Endothelial cell of umbilical vein (primary cell): ENCODE measurements at regions not wholly inside any gene's neighbourhood (a gene's known extent, or its start where the extent isn't known, plus 50 kb on each side); places are given as distances from the start of the nearest gene placed in this dataset.

Experiments
- BruUV-seq: library from RNA; stranded (reverse); fragments of 400-500 nt; replicated peaks from 2 replicates; lab custom pipeline; 2021; lab: Mats Ljungman, UMichigan
- CTCF ChIA-PET: fragments of 300-600, 350-600 bp; sonication (Branson Sonifier 250); formaldehyde crosslinking; loops from one replicate; lab custom pipeline; 2021; ENCODE audit warnings: antibody characterized with exemption, inconsistent platforms; lab: Charles Lee
- POLR2A ChIA-PET: fragments of 300-600, 350-600 bp; sonication (Branson Sonifier 250); formaldehyde crosslinking; loops from one replicate; lab custom pipeline; 2021; ENCODE audit warnings: antibody characterized with exemption, inconsistent platforms; lab: Charles Lee
- DNase-seq: peaks from one replicate; pipeline ENCODE4 v3.0.0-alpha.2; 2011; ENCODE audit warnings: low read depth, low spot score
- FAIRE-seq: peaks from 2 replicates; lab custom pipeline; 2011; peaks lifted over from hg19 to GRCh38; lab: Jason Lieb, UNC
- H2AFZ ChIP-seq: 2 replicates; pipeline ENCODE4 v1.6.0; 2012; ENCODE audit warnings: low read depth, low read length, control low read depth, inconsistent platforms
- H3K27ac ChIP-seq: 2 replicates; pipeline ENCODE4 v1.5.1; 2011; ENCODE audit warnings: low read depth, mild to moderate bottlenecking, control low read depth, low read length, moderate library complexity; ENCODE audit not compliant: insufficient read depth
- H3K27me3 ChIP-seq, 2 experiments: 2 replicates each; pipeline versions ENCODE4 v1.6.0 to v1.6.1; 2011; ENCODE audit warnings: low read length in 2 of 2, mixed read lengths in 1 of 2; ENCODE audit not compliant: control insufficient read depth in 2 of 2, insufficient read depth in 2 of 2
- H3K36me3 ChIP-seq, 2 experiments: 2 replicates in 1 of 2; 3 replicates in 1 of 2; pipeline ENCODE4 v1.5.1; 2011; ENCODE audit warnings: low read length in 2 of 2, mild to moderate bottlenecking in 1 of 2, moderate library complexity in 1 of 2; ENCODE audit not compliant: control insufficient read depth in 2 of 2, insufficient read depth in 2 of 2; ENCODE audit errors: extremely low read depth in 1 of 2
- H3K4me1 ChIP-seq: 3 replicates; pipeline ENCODE4 v1.5.1; 2011; ENCODE audit warnings: mild to moderate bottlenecking, low read length; ENCODE audit not compliant: control insufficient read depth, insufficient read depth; ENCODE audit errors: extremely low read depth
- H3K4me2 ChIP-seq: 2 replicates; pipeline ENCODE4 v1.6.1; 2011; ENCODE audit warnings: low read length, control low read depth, mixed read lengths; ENCODE audit not compliant: insufficient read depth
- H3K4me3 ChIP-seq, 3 experiments: fragments of 200-600 bp in 1 of 3; sonication (generic), shearing (Covaris generic) in 1 of 3; replicated peaks in 1 of 3; 2 replicates each; pipeline ENCODE4 v1.5.1; 2011 to 2016; ENCODE audit warnings: control low read depth in 3 of 3, low read length in 3 of 3, mild to moderate bottlenecking in 2 of 3, inconsistent platforms in 1 of 3, low read depth in 1 of 3, moderate library complexity in 1 of 3; ENCODE audit not compliant: insufficient read depth in 1 of 3
- H3K79me2 ChIP-seq: 2 replicates; pipeline ENCODE4 v1.6.0; 2012; ENCODE audit warnings: low read length, inconsistent platforms; ENCODE audit not compliant: control insufficient read depth, insufficient read depth
- H3K9ac ChIP-seq: replicated peaks from 2 replicates; pipeline ENCODE3; 2011; ENCODE audit warnings: low read length, control low read depth; ENCODE audit not compliant: insufficient read depth; ENCODE audit errors: extremely low read depth
- H3K9me1 ChIP-seq: replicated peaks from 3 replicates; pipeline ENCODE4 v1.6.0; 2011; ENCODE audit warnings: mild to moderate bottlenecking, low read length; ENCODE audit not compliant: control insufficient read depth, insufficient read depth; ENCODE audit errors: extremely low read depth
- H3K9me3 ChIP-seq: replicated peaks from 2 replicates; pipeline ENCODE4 v1.5.1; 2012; ENCODE audit warnings: low read length, inconsistent platforms; ENCODE audit not compliant: control insufficient read depth, insufficient read depth
- H4K20me1 ChIP-seq: replicated peaks from 2 replicates; pipeline ENCODE3; 2011; ENCODE audit warnings: mild to moderate bottlenecking, low read length; ENCODE audit not compliant: control insufficient read depth, insufficient read depth; ENCODE audit errors: extremely low read depth
- EZH2 ChIP-seq: IDR thresholded peaks from 2 replicates; pipeline ENCODE4 v1.6.1; 2012; ENCODE audit warnings: borderline replicate concordance, low read depth, mild to moderate bottlenecking, moderate library complexity, low read length, inconsistent platforms; ENCODE audit not compliant: severe bottlenecking
- FOS ChIP-seq: IDR thresholded peaks from 2 replicates; pipeline ENCODE4 v1.6.1; 2011; ENCODE audit warnings: mild to moderate bottlenecking, low read length, moderate library complexity, borderline replicate concordance; ENCODE audit not compliant: insufficient read depth
- GATA2 ChIP-seq: IDR thresholded peaks from 2 replicates; pipeline ENCODE4 v1.7.0; 2011; ENCODE audit warnings: low read depth, mild to moderate bottlenecking, moderate library complexity, mixed read lengths, low read length; ENCODE audit not compliant: insufficient read length, insufficient read depth
- JUN ChIP-seq: IDR thresholded peaks from 2 replicates; pipeline ENCODE4 v1.6.1; 2011; ENCODE audit warnings: borderline replicate concordance, low read depth; ENCODE audit not compliant: insufficient read length, insufficient read depth
- MYC ChIP-seq: IDR thresholded peaks from one replicate; pipeline ENCODE4 v1.6.1; 2011; ENCODE audit warnings: mild to moderate bottlenecking, low read depth, low read length
- POLR2A ChIP-seq: IDR thresholded peaks from 2 replicates; pipeline ENCODE4 v1.6.1; 2012; ENCODE audit warnings: low read depth, mild to moderate bottlenecking, control low read depth, low read length
- POLR2AphosphoS5 ChIP-seq: IDR thresholded peaks from 2 replicates; pipeline ENCODE4 v1.6.1; 2012; ENCODE audit warnings: low read depth, mild to moderate bottlenecking, control low read depth, low read length, moderate library complexity; ENCODE audit not compliant: insufficient read depth
- dilution Hi-C: fragments of 300-500 bp; cut with MboI; formaldehyde crosslinking; loops from one replicate; pipeline ENCODE4 v1.15.0; 2019; ENCODE audit warnings: low sequenced_read_pairs; ENCODE audit not compliant: extremely low pct_ligation_motif_present
- intact Hi-C: fragments of 100-400 bp; cut with micrococcal nuclease; formaldehyde crosslinking; loops from one replicate; pipeline ENCODE4 v1.10.0; 2022
- TF ChIP-seq, protein P1 (sequence below), 2 donors: IDR thresholded peaks; 1 replicate in 1 of 2; 2 replicates in 1 of 2; pipeline ENCODE4 v1.5.1; 2011; ENCODE audit warnings: low read length in 2 of 2, mild to moderate bottlenecking in 2 of 2, moderate library complexity in 2 of 2, control low read depth in 1 of 2, inconsistent platforms in 1 of 2, low read depth in 1 of 2; ENCODE audit not compliant: insufficient read depth in 1 of 2; ENCODE audit errors: extremely low read depth in 1 of 2
- TF ChIP-seq, protein P2 (sequence below): IDR thresholded peaks from 2 replicates; pipeline ENCODE4 v1.6.1; 2011; ENCODE audit not compliant: insufficient read depth, insufficient read length

GRCh38 chr16:65994291-65994690 is 372.2 kb upstream of the CDH5 start:
- H3K9ac ChIP-seq: no peak overlapping the region
- no peaks in the 10 kb centered on the region for H3K36me3 ChIP-seq
- POLR2A ChIA-PET: no interaction called here
- no peak overlapping the region for H3K4me3 ChIP-seq
- dilution Hi-C loops (no loop called here), intact Hi-C loops (no loop called here)
- FAIRE-seq: no peak
- H3K9me1 ChIP-seq: no peaks in the 10 kb centered on the region
- no peak overlapping the region for H3K27ac ChIP-seq
- CTCF ChIA-PET: no interaction called here
- no peaks in the 10 kb centered on the region for H3K27me3 ChIP-seq
- no peaks in the 10 kb centered on the region for H3K79me2 ChIP-seq
- no peaks in the 10 kb centered on the region for H3K4me1 ChIP-seq
- TF ChIP-seq JUN: no peak
- TF ChIP-seq, protein P1, sequence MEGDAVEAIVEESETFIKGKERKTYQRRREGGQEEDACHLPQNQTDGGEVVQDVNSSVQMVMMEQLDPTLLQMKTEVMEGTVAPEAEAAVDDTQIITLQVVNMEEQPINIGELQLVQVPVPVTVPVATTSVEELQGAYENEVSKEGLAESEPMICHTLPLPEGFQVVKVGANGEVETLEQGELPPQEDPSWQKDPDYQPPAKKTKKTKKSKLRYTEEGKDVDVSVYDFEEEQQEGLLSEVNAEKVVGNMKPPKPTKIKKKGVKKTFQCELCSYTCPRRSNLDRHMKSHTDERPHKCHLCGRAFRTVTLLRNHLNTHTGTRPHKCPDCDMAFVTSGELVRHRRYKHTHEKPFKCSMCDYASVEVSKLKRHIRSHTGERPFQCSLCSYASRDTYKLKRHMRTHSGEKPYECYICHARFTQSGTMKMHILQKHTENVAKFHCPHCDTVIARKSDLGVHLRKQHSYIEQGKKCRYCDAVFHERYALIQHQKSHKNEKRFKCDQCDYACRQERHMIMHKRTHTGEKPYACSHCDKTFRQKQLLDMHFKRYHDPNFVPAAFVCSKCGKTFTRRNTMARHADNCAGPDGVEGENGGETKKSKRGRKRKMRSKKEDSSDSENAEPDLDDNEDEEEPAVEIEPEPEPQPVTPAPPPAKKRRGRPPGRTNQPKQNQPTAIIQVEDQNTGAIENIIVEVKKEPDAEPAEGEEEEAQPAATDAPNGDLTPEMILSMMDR (IDR thresholded peaks at IDR 0.05; ENCODE audit: extremely low read depth in 1 of 2, insufficient read depth in 1 of 2, low read depth in 1 of 2, low read length in 2 of 2): no peak
- no peak for TF ChIP-seq POLR2A
- TF ChIP-seq EZH2: no peak
- TF ChIP-seq GATA2: no peak
- no TSS peak for BruUV-seq
- H3K9me3 ChIP-seq: no peaks in the 10 kb centered on the region
- no peak for DNase-seq
- H2AFZ ChIP-seq: no peak overlapping the region
- no peak overlapping the region for H3K4me2 ChIP-seq
- H4K20me1 ChIP-seq: no peaks in the 10 kb centered on the region

GRCh38 chr16:65991149-65991701 is 375.3 kb upstream of the CDH5 start:
- no TSS peak for BruUV-seq
- H3K36me3 ChIP-seq: no peaks in the 10 kb centered on the region
- H3K9me3 ChIP-seq: no peaks in the 10 kb centered on the region
- H3K9ac ChIP-seq: no peak overlapping the region
- no peak for DNase-seq
- no peak overlapping the region for H3K27ac ChIP-seq
- no peaks in the 10 kb centered on the region for H3K79me2 ChIP-seq
- no peak overlapping the region for H3K4me2 ChIP-seq
- FAIRE-seq: no peak
- ChIA-PET POLR2A (no interaction called here), CTCF (no interaction called here)
- H3K4me1 ChIP-seq: no peaks in the 10 kb centered on the region
- intact Hi-C loops (no loop called here), dilution Hi-C loops (no loop called here)
- no peak for TF ChIP-seq FOS
- TF ChIP-seq MYC: no peak
- TF ChIP-seq, protein P1 (IDR thresholded peaks at IDR 0.05; ENCODE audit: extremely low read depth in 1 of 2, insufficient read depth in 1 of 2, low read depth in 1 of 2, low read length in 2 of 2): no peak
- no peak for TF ChIP-seq POLR2AphosphoS5
- TF ChIP-seq, protein P2, sequence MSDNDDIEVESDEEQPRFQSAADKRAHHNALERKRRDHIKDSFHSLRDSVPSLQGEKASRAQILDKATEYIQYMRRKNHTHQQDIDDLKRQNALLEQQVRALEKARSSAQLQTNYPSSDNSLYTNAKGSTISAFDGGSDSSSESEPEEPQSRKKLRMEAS: no peak
- TF ChIP-seq GATA2: no peak
- TF ChIP-seq JUN: no peak
- TF ChIP-seq POLR2A: no peak
- TF ChIP-seq EZH2: no peak
- H3K9me1 ChIP-seq: no peaks in the 10 kb centered on the region
- H3K4me3 ChIP-seq: no peak overlapping the region
- no peaks in the 10 kb centered on the region for H4K20me1 ChIP-seq
- no peaks in the 10 kb centered on the region for H3K27me3 ChIP-seq
- H2AFZ ChIP-seq: no peak overlapping the region
